Bronchial epithelial cell (primary cell): ENCODE measurements at regions not wholly inside any gene's neighbourhood (a gene's known extent, or its start where the extent isn't known, plus 50 kb on each side); places are given as distances from the start of the nearest gene placed in this dataset.

Source experiments
- DNase-seq: peaks from one replicate; pipeline ENCODE4 v3.0.0-alpha.2; 2010; ENCODE audit warnings: low read depth
- FAIRE-seq: peaks from 2 replicates; lab custom pipeline; 2011; peaks lifted over from hg19 to GRCh38; lab: Jason Lieb, UNC
- H3K27me3 ChIP-seq: 2 replicates; pipeline ENCODE4 v1.5.1; 2011; ENCODE audit warnings: low read length; ENCODE audit not compliant: control insufficient read depth, insufficient read depth
- H3K36me3 ChIP-seq: 2 replicates; pipeline ENCODE4 v1.5.1; 2011; ENCODE audit warnings: low read length; ENCODE audit not compliant: control insufficient read depth, insufficient read depth
- H3K4me3 ChIP-seq: 2 replicates; pipeline ENCODE4 v1.5.1; 2011; ENCODE audit warnings: mild to moderate bottlenecking, low read depth, low read length, control low read depth
- TF ChIP-seq, protein P1 (sequence below): IDR thresholded peaks from 2 replicates; pipeline ENCODE4 v1.5.1; 2011; ENCODE audit warnings: mild to moderate bottlenecking, moderate library complexity, low read length, control low read depth, inconsistent platforms; ENCODE audit not compliant: insufficient read depth, severe bottlenecking

DNA sequence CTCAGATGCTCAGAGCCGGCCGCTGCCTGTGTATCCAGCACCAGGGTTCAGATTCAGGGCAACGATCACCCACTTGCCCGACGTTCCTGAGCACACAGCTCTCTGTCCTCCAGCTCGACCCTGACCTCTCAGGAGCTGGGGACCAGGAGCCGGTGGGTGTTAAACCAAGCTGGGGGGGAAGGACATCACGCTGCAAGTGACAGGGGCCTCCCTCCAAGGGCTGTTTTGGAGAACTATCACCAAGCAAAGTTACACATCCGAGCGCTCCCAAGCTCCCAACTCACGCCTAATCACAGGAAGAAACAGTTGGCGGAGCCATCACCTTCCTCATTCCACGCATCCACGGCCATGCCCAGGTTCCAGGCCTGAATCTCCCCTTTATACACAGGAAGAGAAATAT, 51.5 kb upstream of the ZNF354A start:
- Histone ChIP-seq H3K36me3 (no peaks in the 10 kb centered on the region), H3K27me3 (no peaks in the 10 kb centered on the region), H3K4me3 (no peak overlapping the region)
- TF ChIP-seq, protein P1, sequence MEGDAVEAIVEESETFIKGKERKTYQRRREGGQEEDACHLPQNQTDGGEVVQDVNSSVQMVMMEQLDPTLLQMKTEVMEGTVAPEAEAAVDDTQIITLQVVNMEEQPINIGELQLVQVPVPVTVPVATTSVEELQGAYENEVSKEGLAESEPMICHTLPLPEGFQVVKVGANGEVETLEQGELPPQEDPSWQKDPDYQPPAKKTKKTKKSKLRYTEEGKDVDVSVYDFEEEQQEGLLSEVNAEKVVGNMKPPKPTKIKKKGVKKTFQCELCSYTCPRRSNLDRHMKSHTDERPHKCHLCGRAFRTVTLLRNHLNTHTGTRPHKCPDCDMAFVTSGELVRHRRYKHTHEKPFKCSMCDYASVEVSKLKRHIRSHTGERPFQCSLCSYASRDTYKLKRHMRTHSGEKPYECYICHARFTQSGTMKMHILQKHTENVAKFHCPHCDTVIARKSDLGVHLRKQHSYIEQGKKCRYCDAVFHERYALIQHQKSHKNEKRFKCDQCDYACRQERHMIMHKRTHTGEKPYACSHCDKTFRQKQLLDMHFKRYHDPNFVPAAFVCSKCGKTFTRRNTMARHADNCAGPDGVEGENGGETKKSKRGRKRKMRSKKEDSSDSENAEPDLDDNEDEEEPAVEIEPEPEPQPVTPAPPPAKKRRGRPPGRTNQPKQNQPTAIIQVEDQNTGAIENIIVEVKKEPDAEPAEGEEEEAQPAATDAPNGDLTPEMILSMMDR: no peak
- no peak for FAIRE-seq
- DNase-seq: no peak

DNA sequence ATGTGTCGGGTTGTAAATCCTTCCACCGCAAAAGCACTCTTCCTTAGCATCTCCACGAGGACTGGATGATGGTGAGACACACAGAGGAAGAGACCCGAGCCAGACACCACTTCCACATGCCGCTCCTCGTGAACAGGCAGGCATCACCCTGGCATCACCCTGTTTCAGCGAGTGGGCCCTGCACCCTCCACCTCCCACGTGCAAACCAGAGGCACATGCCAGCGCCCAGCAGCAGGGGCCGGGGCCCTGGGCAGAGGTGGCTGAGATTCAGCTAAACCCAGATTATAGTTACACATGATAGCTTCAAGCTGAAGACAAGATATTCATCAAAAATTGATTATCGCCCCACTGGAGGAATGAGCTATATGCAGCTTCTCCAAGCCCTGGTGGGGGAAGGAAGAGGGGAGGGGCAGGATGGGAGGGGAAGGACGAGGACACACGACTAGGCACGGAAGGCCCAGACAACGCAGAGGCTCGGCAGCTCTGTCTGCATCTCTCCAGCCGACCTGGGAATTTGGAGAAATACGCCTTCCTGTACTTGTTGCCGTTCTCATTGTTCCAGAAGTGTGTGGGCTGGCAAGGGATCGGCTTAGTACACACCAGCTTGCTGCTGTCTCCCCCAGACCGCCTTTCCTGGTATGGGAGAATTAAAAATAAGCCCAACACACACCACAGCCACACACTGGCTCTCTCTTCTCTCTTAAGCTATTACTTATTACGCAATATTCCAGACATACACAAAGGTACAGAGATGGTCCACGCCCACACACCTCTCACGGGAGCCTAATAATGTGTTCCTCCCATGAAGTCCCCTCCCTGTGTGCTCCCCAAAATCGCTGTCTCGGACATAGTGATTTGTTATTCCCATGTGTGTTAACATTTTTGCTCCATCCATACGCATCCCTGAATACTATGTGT, 50.4 kb upstream of the ZNF354A start:
- TF ChIP-seq, protein P1: no peak
- no peak overlapping the region for H3K4me3 ChIP-seq
- no peaks in the 10 kb centered on the region for H3K27me3 ChIP-seq
- no peak for DNase-seq
- no peaks in the 10 kb centered on the region for H3K36me3 ChIP-seq
- FAIRE-seq: peak; percentile 47
